ENCODE measurements at regions not wholly inside any gene's neighbourhood (a gene's known extent, or its start where the extent isn't known, plus 50 kb on each side); places are given as distances from the start of the nearest gene placed in this dataset.

DNA sequence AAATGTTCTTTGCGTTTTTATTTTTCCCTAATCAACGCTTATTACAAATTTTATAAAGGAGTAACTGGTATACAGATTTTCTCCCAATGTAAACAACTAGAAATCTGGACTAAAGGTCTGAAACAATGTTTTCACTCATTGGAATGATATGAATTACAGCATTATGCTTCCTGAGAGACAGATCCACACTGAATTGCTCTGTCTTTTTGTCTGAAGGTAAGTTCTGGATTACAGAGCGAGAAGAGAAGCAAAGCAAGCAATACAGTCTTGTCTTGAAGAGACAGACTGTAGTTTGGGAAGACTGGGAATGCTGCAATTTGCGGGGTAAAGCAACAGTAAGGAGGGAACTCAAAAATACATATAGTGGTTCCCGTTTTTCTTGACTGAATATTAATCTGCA lies 262.2 kb upstream of the PABPC4L start:
- no peak for TF ChIP-seq POLR2AphosphoS5 (IDR thresholded peaks at IDR 0.05)
- TF ChIP-seq, protein P1, sequence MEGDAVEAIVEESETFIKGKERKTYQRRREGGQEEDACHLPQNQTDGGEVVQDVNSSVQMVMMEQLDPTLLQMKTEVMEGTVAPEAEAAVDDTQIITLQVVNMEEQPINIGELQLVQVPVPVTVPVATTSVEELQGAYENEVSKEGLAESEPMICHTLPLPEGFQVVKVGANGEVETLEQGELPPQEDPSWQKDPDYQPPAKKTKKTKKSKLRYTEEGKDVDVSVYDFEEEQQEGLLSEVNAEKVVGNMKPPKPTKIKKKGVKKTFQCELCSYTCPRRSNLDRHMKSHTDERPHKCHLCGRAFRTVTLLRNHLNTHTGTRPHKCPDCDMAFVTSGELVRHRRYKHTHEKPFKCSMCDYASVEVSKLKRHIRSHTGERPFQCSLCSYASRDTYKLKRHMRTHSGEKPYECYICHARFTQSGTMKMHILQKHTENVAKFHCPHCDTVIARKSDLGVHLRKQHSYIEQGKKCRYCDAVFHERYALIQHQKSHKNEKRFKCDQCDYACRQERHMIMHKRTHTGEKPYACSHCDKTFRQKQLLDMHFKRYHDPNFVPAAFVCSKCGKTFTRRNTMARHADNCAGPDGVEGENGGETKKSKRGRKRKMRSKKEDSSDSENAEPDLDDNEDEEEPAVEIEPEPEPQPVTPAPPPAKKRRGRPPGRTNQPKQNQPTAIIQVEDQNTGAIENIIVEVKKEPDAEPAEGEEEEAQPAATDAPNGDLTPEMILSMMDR (IDR thresholded peaks at IDR 0.05 in 8 of 11, conservative IDR thresholded peaks at IDR 0.05 in 3 of 11) = no peak
- TF ChIP-seq POLR2A (IDR thresholded peaks at IDR 0.05) = no peak
